ENCODE measurements at regions not wholly inside any gene's neighbourhood (a gene's known extent, or its start where the extent isn't known, plus 50 kb on each side); places are given as distances from the start of the nearest gene placed in this dataset.

GRCh38 chr9:96100385-96101300, 201.3 kb downstream of the HSD17B3 start:
- no peak for TF ChIP-seq CTCF (conservative IDR thresholded peaks at IDR 0.05)
- no peak for TF ChIP-seq ZFX (IDR thresholded peaks at IDR 0.05)

Measured in C4-2B (cell line).